B cell (primary cell): ENCODE measurements at regions not wholly inside any gene's neighbourhood (a gene's known extent, or its start where the extent isn't known, plus 50 kb on each side); places are given as distances from the start of the nearest gene placed in this dataset.

ENCODE experiments used
- EZH2 ChIP-seq: IDR thresholded peaks from 2 replicates; pipeline ENCODE4 v1.6.1; 2012; ENCODE audit warnings: borderline replicate concordance, low read depth, mild to moderate bottlenecking, moderate library complexity, low read length; ENCODE audit not compliant: insufficient read depth, poor library complexity, severe bottlenecking
- TF ChIP-seq, protein P1 (sequence below): fragments of 200-600 bp; IDR thresholded peaks from one replicate; pipeline ENCODE4 v1.8.0; 2022; ENCODE audit warnings: antibody characterized with exemption, mild to moderate bottlenecking

DNA sequence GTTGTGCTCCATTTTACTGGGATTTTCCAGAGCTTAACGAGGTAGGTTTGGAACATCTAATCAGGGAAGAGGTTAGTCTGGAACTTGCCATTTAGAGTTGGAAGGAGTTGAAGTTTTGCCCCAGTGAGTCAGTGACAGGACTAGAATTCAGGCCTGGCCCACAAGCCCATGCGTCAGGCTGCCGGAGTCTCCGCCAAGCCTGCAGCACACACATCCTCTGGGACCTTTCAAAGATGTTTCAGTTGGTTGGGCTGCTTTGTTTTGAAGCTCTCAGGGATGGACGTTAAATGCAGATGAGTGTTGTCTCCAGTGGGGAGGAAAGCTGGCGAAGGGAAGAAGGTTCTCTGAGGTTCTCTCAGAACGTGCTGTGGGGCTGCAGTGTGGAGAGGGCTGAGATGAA is 147.0 kb downstream of the PSAT1 start:
- TF ChIP-seq, protein P1, sequence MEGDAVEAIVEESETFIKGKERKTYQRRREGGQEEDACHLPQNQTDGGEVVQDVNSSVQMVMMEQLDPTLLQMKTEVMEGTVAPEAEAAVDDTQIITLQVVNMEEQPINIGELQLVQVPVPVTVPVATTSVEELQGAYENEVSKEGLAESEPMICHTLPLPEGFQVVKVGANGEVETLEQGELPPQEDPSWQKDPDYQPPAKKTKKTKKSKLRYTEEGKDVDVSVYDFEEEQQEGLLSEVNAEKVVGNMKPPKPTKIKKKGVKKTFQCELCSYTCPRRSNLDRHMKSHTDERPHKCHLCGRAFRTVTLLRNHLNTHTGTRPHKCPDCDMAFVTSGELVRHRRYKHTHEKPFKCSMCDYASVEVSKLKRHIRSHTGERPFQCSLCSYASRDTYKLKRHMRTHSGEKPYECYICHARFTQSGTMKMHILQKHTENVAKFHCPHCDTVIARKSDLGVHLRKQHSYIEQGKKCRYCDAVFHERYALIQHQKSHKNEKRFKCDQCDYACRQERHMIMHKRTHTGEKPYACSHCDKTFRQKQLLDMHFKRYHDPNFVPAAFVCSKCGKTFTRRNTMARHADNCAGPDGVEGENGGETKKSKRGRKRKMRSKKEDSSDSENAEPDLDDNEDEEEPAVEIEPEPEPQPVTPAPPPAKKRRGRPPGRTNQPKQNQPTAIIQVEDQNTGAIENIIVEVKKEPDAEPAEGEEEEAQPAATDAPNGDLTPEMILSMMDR = no peak
- TF ChIP-seq EZH2 = no peak
